RWPE1 (cell line): ENCODE measurements at regions not wholly inside any gene's neighbourhood (a gene's known extent, or its start where the extent isn't known, plus 50 kb on each side); places are given as distances from the start of the nearest gene placed in this dataset.

Experiments
- CTCF ChIA-PET: fragments of 350-600 bp; sonication (Branson Sonifier 250); formaldehyde crosslinking; extraction: SDS; loops from one replicate; lab custom pipeline; 2021; lab: Yijun Ruan, JAX
- POLR2A ChIA-PET: fragments of 400-600 bp; formaldehyde crosslinking; extraction: SDS; loops from one replicate; lab custom pipeline; 2020; ENCODE audit warnings: antibody characterized with exemption; ENCODE audit not compliant: low non-redundant PET; lab: Yijun Ruan, JAX
- DNase-seq: peaks from one replicate; pipeline ENCODE4 v3.0.0; 2012; ENCODE audit warnings: low spot score
- H3K27ac ChIP-seq: fragments of 450-650 bp; 2 replicates; pipeline ENCODE4 v1.5.1; 2017
- CTCF ChIP-seq: fragments of 450-650 bp; conservative IDR thresholded peaks from 2 replicates; pipeline ENCODE4 v1.5.1; 2017; ENCODE audit warnings: low read depth, mild to moderate bottlenecking

DNA sequence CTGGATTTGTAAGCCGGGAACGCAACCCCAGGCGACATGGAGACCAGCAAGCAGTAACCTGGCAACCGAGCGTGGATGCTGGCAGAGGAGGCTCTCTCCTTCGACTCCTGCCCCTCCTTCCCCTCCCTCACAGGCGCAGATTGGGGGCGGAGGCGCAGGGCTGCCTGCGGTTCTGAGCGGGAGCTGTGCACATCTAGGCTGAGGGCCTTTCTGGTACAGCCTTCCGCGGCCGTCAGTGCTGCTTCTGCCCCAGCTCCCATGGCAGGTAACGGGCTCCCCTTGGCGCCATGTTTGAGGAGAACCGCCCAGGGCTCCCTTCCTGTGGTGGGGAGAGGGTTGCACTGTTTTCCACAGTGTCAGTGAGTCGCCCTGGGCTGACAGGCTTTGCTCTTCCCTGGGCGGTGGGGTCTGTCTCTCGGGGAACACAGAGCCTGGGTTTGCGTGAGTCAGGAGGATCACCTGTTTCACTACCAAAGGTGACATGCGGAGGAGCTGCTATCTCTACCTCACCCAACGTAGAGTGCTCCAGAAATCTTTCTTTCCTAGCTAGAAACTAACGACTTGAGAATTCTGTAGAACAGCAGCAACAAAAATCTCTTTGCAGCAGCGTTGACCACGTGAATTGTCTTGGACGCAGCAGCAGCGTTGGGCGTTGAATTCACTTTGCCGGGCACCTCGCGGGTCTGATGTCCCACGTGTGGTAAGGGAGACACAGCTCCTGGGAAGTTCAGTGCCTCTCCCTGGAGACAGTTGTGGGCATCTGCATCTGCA lies 154.8 kb upstream of the COBL start:
- no peak for TF ChIP-seq CTCF
- no peak overlapping the region for H3K27ac ChIP-seq
- ChIA-PET CTCF (interaction anchor here (0.7 kb wide), 1 partner anchor 1195 kb away, joined by 3 read pairs; no protein-coding TSS in a partner anchor), POLR2A (no interaction called here)
- no peak for DNase-seq

DNA sequence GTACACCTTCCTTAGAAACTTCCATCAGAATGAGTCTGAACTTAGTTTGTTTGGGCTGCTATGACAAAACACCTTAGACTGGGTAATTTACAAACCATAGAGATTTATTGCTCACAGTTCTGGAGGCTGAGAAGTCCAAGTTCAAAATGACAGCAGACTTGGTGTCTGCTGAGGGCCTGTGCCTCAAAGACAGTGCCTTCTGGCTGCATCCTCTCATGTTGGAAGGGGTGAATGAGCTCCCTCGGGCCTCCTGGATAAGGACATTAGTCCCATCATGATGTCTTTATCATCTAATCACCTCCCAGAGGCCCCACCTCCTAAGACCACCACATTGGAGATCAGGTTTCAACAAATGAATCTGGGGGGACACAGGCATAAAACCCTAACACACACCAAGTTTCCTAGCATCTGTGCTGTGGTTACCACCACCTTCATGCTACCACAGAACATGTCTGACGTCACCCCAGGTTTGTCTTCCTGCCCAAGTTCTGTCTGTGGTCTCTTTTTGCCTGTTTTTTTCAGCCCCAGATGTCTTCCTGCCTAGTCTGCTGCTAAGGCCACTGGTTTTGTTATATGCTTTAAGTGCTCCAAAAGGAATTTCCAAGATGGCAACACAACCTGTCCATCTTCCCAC lies 150.9 kb upstream of the COBL start:
- ChIA-PET CTCF (no interaction called here), POLR2A (no interaction called here)
- no peak for DNase-seq
- no peak overlapping the region for H3K27ac ChIP-seq
- no peak for TF ChIP-seq CTCF

DNA sequence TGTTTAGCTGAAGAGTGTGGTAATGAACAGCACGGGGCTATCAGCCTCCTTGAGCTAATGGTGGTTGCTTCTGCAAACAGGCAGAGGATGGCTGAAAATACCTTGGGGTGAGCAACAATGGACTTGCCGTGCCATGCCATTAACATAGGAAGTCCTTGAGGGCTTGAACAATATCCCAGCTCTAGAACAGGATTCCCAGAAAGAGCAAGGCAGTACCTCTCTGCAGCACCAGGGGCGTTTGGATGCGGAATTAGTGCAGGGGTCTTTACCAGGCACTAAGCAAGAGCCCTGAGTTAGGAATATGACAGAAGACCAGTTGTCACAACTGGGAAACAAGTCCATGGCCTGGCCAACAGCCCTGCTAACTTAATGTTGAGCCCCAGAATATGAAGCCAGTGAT lies 143.2 kb upstream of the COBL start:
- ChIA-PET CTCF (interaction anchor here (0.6 kb wide), 1 partner anchor 189 kb away, joined by 3 read pairs; no protein-coding TSS in a partner anchor), POLR2A (no interaction called here)
- no peak for DNase-seq
- H3K27ac ChIP-seq = no peak overlapping the region
- no peak for TF ChIP-seq CTCF

DNA sequence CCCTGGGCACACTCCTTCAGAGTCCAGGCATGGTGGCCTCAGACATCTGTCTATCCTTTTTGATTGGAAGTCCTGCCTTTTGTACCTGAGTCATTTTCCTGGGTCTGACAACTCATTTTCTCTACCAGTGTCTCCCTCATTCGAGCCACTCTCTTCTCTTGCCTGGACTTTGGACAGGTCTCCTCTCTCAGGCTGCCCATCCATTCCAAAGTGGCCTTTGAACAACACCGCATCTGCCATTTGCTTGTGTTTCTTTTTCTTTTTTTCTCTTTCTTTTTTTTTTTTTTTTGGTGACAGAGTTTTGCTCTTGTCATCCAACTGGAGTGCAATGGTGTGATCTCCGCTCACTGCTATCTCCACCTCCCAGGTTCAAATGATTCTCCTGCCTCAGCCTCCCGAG lies 142.1 kb upstream of the COBL start:
- ChIA-PET CTCF (no interaction called here), POLR2A (no interaction called here)
- TF ChIP-seq CTCF = no peak
- no peak overlapping the region for H3K27ac ChIP-seq
- no peak for DNase-seq

DNA sequence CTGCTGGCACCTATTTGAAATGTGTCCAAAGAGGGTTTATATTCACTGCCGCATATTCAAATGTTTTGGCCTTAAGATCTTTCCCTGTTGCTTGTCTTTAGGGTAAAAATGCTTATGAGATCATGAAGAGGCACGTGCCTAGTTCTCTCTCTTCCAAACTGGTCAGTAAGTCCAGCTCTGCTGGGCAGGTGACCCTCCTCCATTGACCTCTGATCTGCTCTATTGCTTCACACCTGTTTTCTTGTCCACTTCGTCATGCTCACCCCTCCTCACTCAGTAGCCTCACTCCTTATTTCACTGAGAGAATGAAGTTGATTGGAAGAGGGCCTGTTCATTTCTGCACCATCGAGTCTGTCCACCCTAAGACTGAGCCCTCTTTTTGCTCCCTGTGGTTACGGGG lies 140.5 kb upstream of the COBL start:
- CTCF ChIA-PET = no interaction called here
- H3K27ac ChIP-seq = no peak overlapping the region
- TF ChIP-seq CTCF = no peak
- POLR2A ChIA-PET = no interaction called here
- DNase-seq = no peak

DNA sequence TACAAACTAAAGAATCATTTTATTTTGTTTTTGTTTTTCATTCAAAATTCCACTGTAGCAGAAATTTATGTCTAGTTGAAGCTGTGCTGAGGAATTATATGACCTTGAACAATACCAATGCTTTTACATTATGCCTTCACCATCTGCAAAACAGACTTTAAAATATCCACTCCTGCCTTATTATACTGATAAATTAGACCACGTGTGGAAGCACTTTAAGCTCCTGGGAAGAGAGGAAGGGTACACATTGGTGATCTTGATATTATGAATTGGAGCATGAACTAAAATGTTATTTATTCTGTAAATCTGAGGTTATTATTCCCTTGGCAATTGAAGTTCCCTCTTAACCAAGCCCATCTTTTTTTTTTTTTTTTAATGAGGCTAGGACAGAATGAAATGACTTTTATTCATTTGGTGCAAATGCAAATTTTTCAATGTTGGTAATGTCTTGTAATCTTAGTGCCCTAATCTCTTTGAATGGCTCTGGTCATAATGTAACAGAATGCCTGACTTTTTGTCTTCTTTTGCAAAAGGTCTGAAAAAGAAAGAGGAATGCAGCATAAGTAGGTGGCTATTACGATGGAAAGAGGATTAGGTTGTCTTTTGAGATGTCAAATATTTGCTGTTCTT lies 139.9 kb upstream of the COBL start:
- H3K27ac ChIP-seq = no peak overlapping the region
- no peak for TF ChIP-seq CTCF
- CTCF ChIA-PET = interaction anchor here (0.7 kb wide), 1 partner anchor 1886 kb away, joined by 6 read pairs; no protein-coding TSS in a partner anchor
- POLR2A ChIA-PET = no interaction called here
- no peak for DNase-seq
